Type B pancreatic cell (in vitro differentiated cells): ENCODE measurements at regions not wholly inside any gene's neighbourhood (a gene's known extent, or its start where the extent isn't known, plus 50 kb on each side); places are given as distances from the start of the nearest gene placed in this dataset.

Experiments used
- DNase-seq: peaks from one replicate; pipeline ENCODE4 v3.0.0; 2021; ENCODE audit warnings: mixed read lengths; ENCODE audit not compliant: unreplicated experiment; ENCODE audit errors: extremely low spot score
- H3K27ac Mint-ChIP-seq: 2 replicates; pipeline ENCODE4 v1.8.0; 2021; ENCODE audit warnings: mild to moderate bottlenecking, mixed read lengths
- H3K27me3 Mint-ChIP-seq: 2 replicates; pipeline ENCODE4 v1.8.0; 2021; ENCODE audit warnings: mixed read lengths
- H3K36me3 Mint-ChIP-seq: 2 replicates; pipeline ENCODE4 v1.8.0; 2021; ENCODE audit warnings: mixed read lengths
- H3K4me1 Mint-ChIP-seq: one replicate; pipeline ENCODE4 v1.8.0; 2021; ENCODE audit warnings: mixed read lengths; ENCODE audit not compliant: unreplicated experiment
- H3K4me3 Mint-ChIP-seq: 2 replicates; pipeline ENCODE4 v1.8.0; 2021; ENCODE audit warnings: mild to moderate bottlenecking, mixed read lengths
- H3K9me3 Mint-ChIP-seq: 2 replicates; pipeline ENCODE4 v1.8.0; 2021; ENCODE audit warnings: mixed read lengths
- TF ChIP-seq, protein P1 (sequence below): fragments of 200-600 bp; sonication (generic); conservative IDR thresholded peaks from 2 replicates; pipeline ENCODE4 v1.5.0; 2021; ENCODE audit warnings: antibody characterized with exemption, mild to moderate bottlenecking

DNA sequence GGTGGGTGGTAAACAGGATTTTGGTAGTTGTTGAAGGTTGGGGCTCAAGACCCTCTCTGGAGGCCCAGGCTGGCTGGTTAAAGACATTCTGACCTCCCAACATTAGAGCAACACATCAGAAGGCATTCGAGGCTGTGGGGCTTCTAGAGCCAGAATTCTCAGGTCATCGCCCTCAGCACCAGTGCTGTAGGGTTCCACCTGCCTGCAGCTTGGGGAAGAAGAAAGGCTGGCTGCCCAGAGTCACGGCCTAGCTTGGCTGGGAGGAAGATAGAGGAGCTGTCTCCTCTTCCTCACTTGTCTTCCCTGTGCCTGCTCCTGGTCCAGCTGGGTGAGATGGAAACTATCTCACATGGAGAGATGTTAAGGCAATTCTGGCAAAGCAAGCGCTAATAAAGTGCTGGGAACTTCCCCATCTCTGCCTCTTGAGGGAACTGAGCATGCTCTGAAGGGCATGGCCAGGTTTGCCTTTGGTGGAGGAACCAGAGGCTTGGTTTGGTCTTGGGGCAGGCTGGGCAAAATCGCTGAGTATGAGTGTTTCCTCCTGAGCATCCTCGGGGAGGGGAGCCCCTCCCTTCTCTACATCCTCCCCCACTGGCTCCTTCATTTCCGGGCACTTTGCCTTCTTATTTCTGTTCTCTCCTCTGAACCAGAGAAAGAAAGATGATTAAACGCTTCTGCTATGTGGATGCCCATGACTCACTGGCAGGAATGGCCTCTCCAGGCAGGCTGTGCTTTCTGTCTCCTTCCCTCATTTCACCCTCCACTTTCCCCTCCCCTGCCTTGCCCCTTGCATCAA is 509.0 kb upstream of the PODXL start:
- Mint-ChIP-seq H3K27me3 (peaks cover 23% of the 10 kb centered on the region), H3K4me1 (peaks cover 20% of the 10 kb centered on the region), H3K4me3 (no peak overlapping the region), H3K27ac (no peak overlapping the region), H3K36me3 (no peaks in the 10 kb centered on the region), H3K9me3 (no peaks in the 10 kb centered on the region)
- TF ChIP-seq, protein P1, sequence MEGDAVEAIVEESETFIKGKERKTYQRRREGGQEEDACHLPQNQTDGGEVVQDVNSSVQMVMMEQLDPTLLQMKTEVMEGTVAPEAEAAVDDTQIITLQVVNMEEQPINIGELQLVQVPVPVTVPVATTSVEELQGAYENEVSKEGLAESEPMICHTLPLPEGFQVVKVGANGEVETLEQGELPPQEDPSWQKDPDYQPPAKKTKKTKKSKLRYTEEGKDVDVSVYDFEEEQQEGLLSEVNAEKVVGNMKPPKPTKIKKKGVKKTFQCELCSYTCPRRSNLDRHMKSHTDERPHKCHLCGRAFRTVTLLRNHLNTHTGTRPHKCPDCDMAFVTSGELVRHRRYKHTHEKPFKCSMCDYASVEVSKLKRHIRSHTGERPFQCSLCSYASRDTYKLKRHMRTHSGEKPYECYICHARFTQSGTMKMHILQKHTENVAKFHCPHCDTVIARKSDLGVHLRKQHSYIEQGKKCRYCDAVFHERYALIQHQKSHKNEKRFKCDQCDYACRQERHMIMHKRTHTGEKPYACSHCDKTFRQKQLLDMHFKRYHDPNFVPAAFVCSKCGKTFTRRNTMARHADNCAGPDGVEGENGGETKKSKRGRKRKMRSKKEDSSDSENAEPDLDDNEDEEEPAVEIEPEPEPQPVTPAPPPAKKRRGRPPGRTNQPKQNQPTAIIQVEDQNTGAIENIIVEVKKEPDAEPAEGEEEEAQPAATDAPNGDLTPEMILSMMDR = no peak
- DNase-seq = no peak

DNA sequence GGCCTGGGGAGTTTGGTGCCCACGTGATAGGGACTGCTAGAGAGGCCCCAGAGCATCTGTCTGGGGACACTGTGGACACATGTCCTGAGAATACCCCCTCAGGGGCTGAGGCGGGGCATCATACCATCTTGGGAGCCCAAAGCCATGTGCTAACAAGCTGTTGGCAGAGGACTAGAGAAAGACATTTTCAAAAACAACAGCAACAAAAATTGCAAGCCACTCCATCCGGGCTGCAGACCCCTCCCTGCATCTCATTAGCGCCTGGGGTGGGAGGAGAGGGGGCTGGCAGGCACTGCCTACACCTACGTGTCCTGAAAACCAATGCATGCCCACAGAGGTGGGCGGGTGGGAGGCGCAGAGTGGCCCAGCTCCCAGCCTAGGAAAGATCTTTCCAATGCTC is 507.4 kb upstream of the PODXL start:
- Mint-ChIP-seq H3K4me3 (no peak overlapping the region), H3K27ac (no peak overlapping the region), H3K36me3 (no peaks in the 10 kb centered on the region), H3K27me3 (peaks cover 11% of the 10 kb centered on the region), H3K9me3 (no peaks in the 10 kb centered on the region), H3K4me1 (peaks cover 20% of the 10 kb centered on the region)
- DNase-seq = no peak
- TF ChIP-seq, protein P1 = no peak

DNA sequence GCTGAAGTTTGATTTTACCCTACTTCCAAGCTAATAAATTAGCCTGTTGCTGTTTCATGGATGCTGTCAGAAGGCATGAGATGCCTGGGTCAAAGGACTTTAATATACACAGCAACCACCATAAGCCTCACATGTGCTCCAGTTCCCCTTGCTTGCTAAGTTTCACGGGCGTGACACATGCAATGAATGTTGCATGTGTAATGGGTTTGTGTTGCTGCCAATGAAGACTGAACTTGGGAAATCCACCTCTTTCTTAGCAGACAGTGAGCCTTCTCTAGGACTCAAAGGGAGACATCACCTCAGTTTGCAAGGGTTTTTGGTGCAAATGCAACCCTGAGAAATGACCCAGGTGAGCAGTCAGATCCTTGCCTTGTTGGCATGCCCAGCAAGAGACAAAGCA is 505.5 kb upstream of the PODXL start:
- no peak overlapping the region for H3K27ac Mint-ChIP-seq
- no peak for DNase-seq
- peaks cover 15% of the 10 kb centered on the region for H3K4me1 Mint-ChIP-seq
- H3K9me3 Mint-ChIP-seq = no peaks in the 10 kb centered on the region
- TF ChIP-seq, protein P1 = no peak
- H3K27me3 Mint-ChIP-seq = peaks cover 4% of the 10 kb centered on the region
- no peak overlapping the region for H3K4me3 Mint-ChIP-seq
- H3K36me3 Mint-ChIP-seq = no peaks in the 10 kb centered on the region

DNA sequence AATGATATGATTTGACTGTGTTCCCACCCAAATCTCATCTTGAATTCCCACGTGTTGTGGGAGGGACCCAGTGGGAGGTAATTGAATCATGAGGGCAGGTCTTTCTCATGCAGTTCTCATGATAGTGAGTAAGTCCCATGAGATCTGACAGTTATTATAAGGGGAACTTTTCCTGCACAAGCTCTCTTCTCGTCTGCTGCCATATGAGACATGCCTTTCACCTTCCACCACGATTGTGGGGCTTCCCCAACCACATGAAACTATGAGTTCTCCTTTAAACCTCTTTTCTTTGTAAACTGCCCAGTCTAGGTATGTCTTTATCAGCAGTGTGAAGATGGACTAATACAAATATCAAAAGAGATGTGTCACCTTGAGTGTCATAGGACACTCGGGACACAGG is 502.7 kb upstream of the PODXL start:
- TF ChIP-seq, protein P1 = no peak
- no peak overlapping the region for H3K27ac Mint-ChIP-seq
- H3K27me3 Mint-ChIP-seq = peaks cover 6% of the 10 kb centered on the region
- H3K9me3 Mint-ChIP-seq = no peaks in the 10 kb centered on the region
- H3K36me3 Mint-ChIP-seq = no peaks in the 10 kb centered on the region
- no peak overlapping the region for H3K4me3 Mint-ChIP-seq
- H3K4me1 Mint-ChIP-seq = no peaks in the 10 kb centered on the region
- no peak for DNase-seq

DNA sequence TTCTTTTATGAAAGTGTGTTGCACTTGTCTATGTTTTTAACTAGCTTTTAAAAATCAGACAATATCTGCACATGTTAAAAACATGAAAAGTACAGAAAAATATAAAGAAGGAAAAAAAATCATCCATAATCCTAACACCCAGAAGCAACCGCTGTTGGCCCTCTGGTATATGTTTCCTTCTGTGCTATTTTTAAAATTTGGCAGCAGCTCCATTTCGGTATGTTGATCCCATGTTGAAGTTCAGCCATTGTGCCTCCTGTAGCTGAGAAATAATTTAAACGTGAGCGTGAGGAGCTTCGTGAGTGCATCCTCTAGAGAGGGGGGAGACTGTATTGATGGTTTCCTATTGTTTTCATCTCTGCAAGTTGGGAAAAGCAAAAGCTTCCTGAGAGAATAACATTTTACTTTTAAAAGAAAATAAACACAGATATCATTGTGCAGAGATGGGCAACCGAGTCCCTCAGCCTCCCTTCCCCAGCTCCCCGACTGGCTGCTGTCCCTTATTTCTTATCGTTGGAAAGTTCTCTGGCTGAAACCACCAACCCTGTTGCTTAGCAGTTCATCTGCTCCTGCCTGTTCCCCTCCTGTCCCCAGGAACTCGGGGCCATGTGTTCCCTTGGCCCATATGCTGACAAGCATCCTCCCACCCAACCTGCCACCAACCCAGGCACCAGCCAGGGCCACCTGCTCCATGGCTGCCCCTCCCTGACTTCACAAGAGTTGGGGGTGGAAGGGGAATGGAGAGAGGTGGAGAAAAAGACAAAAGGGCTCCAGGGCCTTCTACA is 499.1 kb upstream of the PODXL start:
- no peak for DNase-seq
- Mint-ChIP-seq H3K9me3 (peaks cover 6% of the 10 kb centered on the region), H3K27me3 (peaks cover 15% of the 10 kb centered on the region)

More for the DNA sequence above, 499.1 kb upstream of the PODXL start:
- Mint-ChIP-seq H3K27ac (no peak overlapping the region), H3K36me3 (no peaks in the 10 kb centered on the region), H3K4me1 (no peaks in the 10 kb centered on the region), H3K4me3 (no peak overlapping the region)
- TF ChIP-seq, protein P1 = no peak
